ENCODE measurements at regions not wholly inside any gene's neighbourhood (a gene's known extent, or its start where the extent isn't known, plus 50 kb on each side); places are given as distances from the start of the nearest gene placed in this dataset.

- no peak for TF ChIP-seq EP300 (IDR thresholded peaks at IDR 0.05; ENCODE audit: borderline replicate concordance in 1 of 2, low read depth in 2 of 2, low read length in 2 of 2)
- no peak for TF ChIP-seq SP4 (IDR thresholded peaks at IDR 0.05; ENCODE audit: low read length)
- no peak for TF ChIP-seq CBX5 (IDR thresholded peaks at IDR 0.05; ENCODE audit: low read depth, low read length)
Observed at GRCh38 chr5:8557728-8558127, 688.8 kb downstream of the MTRR start (continued).

Measured in H1 (cell line).